ENCODE measurements at regions not wholly inside any gene's neighbourhood (a gene's known extent, or its start where the extent isn't known, plus 50 kb on each side); places are given as distances from the start of the nearest gene placed in this dataset.

DNA sequence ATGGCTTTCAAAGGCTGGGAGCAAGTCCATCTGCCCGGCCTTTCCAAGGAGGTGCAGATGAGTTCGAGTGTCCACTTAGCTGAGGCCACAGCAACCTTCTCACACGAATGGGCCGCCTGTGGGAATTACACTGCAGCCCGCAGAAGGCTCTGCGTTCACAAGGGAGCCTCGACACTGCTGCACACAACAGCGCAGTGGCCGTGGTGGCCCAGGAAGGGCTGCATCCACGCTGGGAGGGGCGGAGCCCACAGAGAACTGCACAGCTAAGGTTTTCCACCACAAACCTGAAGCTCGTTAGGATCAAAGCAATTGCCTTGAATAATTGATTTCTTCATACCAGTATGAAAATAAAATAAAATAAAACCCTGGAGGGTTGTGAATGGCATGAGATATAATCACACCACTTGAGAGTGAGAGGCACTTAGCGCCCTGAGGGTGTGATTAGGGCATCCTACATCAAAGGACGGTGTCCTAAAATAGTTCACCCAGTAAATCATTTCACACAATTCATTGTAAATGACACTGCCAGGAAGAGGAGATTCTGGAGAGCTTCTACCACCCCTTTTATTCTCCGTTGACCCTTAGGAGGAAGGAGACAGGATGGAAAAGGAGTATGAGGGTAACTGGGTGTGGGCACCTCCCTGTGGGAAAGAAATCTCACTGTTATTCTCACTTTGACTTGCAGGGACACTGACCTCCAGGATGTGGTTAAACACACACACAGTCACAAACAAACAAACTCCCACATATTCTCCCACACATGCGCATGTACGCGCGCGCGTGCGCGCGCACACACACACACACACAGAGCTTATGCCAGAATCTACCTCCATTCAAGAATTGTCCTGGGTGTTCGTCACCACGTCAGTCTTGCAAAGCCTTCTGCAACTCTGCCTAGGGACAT, 256.6 kb upstream of the ID2 start:
- Histone ChIP-seq H3K27me3 (ENCODE audit: control insufficient read depth, insufficient read depth, low read length) (no peaks in the 10 kb centered on the region), H3K9me3 (ENCODE audit: control insufficient read depth, low read length) (no peaks in the 10 kb centered on the region)

DNA sequence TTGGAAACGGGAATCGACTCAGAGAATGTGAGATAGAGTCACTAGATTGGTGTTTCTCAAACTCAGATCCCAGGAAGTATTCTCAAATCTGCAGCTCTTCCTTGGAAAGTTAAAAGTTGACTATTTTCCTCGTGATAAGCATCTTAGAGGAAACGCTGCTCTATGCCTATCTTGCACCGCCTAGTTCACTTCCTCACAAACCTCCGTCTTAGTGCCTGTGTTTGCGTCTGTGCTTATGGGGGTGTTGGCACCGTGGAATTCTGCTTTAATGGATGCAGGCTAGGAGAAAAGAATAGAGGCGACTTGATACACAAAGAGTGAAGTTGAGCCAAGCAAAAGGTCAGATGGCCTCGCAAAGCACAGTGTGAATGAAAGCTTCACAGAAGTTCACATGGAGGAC, 255.3 kb upstream of the ID2 start:
- Histone ChIP-seq H2AFZ (no peak overlapping the region), H3K4me3 (ENCODE audit: low read depth, low read length) (no peak overlapping the region), H3K4me1 (no peaks in the 10 kb centered on the region), H3K27ac (no peak overlapping the region), H3K27me3 (ENCODE audit: control insufficient read depth, insufficient read depth, low read length) (no peaks in the 10 kb centered on the region), H3K79me2 (peaks cover 3% of the 10 kb centered on the region), H3K36me3 (ENCODE audit: control insufficient read depth, insufficient read depth, low read length) (no peaks in the 10 kb centered on the region), H3K9ac (no peak overlapping the region), H3K9me3 (ENCODE audit: control insufficient read depth, low read length) (no peaks in the 10 kb centered on the region), H3K4me2 (ENCODE audit: low read length) (no peak overlapping the region)
- TF ChIP-seq, protein P1, sequence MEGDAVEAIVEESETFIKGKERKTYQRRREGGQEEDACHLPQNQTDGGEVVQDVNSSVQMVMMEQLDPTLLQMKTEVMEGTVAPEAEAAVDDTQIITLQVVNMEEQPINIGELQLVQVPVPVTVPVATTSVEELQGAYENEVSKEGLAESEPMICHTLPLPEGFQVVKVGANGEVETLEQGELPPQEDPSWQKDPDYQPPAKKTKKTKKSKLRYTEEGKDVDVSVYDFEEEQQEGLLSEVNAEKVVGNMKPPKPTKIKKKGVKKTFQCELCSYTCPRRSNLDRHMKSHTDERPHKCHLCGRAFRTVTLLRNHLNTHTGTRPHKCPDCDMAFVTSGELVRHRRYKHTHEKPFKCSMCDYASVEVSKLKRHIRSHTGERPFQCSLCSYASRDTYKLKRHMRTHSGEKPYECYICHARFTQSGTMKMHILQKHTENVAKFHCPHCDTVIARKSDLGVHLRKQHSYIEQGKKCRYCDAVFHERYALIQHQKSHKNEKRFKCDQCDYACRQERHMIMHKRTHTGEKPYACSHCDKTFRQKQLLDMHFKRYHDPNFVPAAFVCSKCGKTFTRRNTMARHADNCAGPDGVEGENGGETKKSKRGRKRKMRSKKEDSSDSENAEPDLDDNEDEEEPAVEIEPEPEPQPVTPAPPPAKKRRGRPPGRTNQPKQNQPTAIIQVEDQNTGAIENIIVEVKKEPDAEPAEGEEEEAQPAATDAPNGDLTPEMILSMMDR (IDR thresholded peaks at IDR 0.05), result no peak

More for the DNA sequence above, 256.6 kb upstream of the ID2 start:
- Histone ChIP-seq H3K9ac (no peak overlapping the region), H2AFZ (no peak overlapping the region), H3K4me2 (ENCODE audit: low read length) (no peak overlapping the region), H3K4me3 (ENCODE audit: low read depth, low read length) (no peak overlapping the region), H3K4me1 (no peaks in the 10 kb centered on the region), H3K79me2 (no peaks in the 10 kb centered on the region), H3K27ac (no peak overlapping the region), H3K36me3 (ENCODE audit: control insufficient read depth, insufficient read depth, low read length) (no peaks in the 10 kb centered on the region)
- TF ChIP-seq, protein P1 (IDR thresholded peaks at IDR 0.05), result no peak

DNA sequence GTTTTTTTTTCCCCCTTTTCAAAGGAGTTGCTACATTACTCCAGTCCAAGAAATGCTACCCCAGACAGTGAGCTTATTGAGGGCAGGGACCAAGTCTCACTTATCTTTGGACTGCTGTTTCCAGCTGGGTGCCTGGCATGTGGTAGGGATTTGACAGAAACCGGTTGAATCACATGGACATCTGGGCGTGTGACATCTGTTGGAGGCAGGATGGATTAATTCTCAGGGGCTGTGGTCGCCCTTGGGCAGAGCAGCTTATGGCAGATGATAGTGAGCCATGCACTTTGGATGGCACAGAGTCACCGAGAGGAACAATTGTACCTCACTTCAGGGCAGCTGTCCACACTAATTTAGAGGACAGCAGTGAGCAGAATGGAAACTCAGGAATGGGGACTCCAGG, 254.6 kb upstream of the ID2 start:
- Histone ChIP-seq H3K4me1 (no peaks in the 10 kb centered on the region), H3K27me3 (ENCODE audit: control insufficient read depth, insufficient read depth, low read length) (no peaks in the 10 kb centered on the region), H3K36me3 (ENCODE audit: control insufficient read depth, insufficient read depth, low read length) (no peaks in the 10 kb centered on the region), H3K4me3 (ENCODE audit: low read depth, low read length) (no peak overlapping the region), H2AFZ (no peak overlapping the region), H3K4me2 (ENCODE audit: low read length) (no peak overlapping the region), H3K79me2 (peaks cover 3% of the 10 kb centered on the region), H3K9ac (no peak overlapping the region), H3K27ac (no peak overlapping the region), H3K9me3 (ENCODE audit: control insufficient read depth, low read length) (no peaks in the 10 kb centered on the region)
- TF ChIP-seq, protein P1 (IDR thresholded peaks at IDR 0.05), result no peak

DNA sequence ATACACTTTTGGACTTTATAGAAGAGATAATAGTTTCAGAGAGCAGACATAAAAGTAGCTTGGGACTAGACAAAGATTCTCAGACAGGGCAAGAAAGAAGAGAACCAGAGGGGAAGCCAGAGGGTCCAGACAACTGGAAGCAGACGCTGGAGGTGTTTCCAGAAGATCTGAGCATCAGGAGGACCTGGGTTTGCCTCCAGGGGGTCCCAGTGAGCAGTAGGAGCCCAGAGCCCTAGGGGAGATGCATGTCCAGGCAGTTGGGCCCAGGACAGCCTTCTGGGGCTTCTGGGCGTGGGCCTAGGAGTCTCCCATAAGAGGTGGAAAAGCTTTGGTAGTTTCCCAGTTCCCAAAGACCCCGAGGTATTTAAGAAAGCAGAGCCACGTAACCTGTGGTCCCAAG, 251.2 kb upstream of the ID2 start:
- H3K4me1 ChIP-seq, result no peaks in the 10 kb centered on the region
- no peak overlapping the region for H3K27ac ChIP-seq
- H3K27me3 ChIP-seq (ENCODE audit: control insufficient read depth, insufficient read depth, low read length), result no peaks in the 10 kb centered on the region
- H3K9ac ChIP-seq, result no peak overlapping the region
- H3K79me2 ChIP-seq, result peaks cover 3% of the 10 kb centered on the region
- no peak overlapping the region for H3K4me3 ChIP-seq (ENCODE audit: low read depth, low read length)
- no peak overlapping the region for H2AFZ ChIP-seq
- no peaks in the 10 kb centered on the region for H3K9me3 ChIP-seq (ENCODE audit: control insufficient read depth, low read length)
- H3K36me3 ChIP-seq (ENCODE audit: control insufficient read depth, insufficient read depth, low read length), result no peaks in the 10 kb centered on the region
- no peak overlapping the region for H3K4me2 ChIP-seq (ENCODE audit: low read length)
- TF ChIP-seq, protein P1 (IDR thresholded peaks at IDR 0.05), result no peak

Measured in parathyroid adenoma (tissue), 2 donors.